ENCODE measurements at regions not wholly inside any gene's neighbourhood (a gene's known extent, or its start where the extent isn't known, plus 50 kb on each side); places are given as distances from the start of the nearest gene placed in this dataset.

DNA sequence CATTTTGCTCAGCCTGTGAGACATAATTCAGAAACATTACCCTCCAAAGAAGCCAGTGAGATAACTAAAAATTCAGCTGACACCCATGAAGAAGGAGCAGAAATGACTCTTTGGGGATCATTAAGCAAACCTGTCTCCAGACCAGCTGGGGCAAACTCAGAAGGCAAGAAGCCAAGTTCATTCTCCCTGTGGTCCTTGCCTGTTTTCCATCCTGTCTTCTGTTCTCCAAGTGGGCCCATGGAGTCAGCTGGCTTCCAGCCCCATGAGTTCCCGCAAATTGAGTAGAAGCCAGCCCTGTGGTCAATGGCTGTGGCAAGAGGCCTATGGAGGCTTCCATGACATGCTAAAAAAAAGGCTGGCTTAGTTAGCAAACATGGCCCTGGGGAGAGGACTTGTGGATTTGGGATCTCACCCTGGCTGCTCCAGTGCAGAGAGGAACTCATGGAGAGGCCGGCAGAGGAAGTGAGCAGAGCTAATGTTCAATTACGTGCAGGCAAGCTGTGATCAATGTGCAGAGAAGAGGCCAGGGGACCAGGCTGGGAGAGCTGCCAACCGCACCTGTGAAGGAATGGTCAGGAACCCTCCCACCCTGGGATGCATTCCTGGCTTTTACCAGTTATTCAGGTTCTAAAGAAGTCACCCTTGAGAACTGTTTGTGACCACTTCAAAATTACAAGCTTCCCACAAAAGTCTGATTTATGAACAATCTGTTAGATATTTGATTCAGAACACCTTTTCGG is 229.1 kb downstream of the TSHZ3 start:
- DNase-seq (ENCODE audit: low spot score), result no peak

DNA sequence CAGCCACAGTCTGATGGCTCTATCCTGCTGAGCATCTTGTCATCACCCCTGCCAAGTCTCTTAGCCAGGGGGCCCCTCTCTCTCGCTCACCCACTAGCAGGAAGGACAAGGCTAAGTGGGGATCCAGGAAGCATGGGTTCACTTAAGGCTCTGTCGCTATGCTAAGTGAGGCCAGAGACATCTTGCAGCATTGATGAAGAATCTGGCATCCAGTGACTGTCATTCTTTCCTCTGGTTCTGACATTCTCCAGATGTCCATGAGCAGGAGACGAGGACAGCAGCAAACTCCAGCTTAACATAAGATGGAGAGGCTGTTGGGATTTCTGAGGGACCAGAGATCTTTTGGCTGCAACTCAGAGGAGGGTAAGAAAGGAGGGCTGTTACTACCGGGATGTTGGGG is 230.2 kb downstream of the TSHZ3 start:
- peak; percentile 66 for DNase-seq (ENCODE audit: low spot score)

DNA sequence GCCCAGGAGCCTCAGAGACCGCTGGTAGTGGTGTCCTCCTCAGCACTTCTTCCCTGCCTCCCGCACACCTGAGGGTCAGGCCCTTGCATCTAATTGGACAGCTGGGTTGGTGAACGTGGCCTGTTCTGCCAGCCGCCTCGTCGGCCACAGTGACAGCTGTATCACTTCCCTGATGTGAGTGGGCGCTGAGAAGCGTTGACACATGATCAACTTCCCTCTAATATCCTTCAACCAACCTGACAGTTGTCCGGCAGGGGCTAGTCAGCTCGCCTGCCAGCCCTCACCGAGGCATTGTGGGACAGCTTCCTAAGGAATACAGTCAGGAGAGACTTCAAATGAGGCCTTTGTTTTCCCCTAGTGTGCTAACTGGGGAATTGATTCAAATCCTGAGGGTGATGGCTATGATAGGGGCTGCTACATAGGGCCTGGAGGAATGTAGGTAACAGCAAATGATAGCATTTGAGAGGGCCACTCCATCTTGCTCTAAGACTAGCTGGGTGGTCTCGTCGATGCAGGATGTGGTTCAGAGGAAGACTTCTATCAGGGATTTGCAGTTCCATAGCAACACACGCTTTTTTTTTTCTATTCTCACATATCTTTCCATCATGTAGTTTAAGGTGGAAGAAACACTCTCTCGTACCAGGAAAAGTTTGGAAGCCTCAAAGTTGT is 230.8 kb downstream of the TSHZ3 start:
- no peak for DNase-seq (ENCODE audit: low spot score)

DNA sequence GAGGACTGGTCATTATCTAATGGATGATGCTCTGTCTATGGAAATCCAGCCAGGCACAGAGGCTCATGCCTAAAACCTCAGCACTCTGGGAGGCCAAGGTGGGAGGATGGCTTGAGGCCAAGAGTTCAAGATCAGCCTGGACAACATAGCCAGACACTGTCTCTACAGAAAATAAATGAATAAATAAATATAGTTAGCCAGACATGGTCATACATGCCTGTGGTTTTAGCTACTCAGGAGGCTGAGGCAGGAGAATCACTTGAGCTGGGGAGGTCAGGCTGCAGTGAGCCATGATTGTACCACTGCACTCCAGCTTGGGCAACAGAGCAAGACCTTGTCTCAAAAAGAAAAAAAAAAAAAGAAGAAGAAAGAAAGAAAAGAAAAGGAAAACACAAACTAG is 234.7 kb downstream of the TSHZ3 start:
- no peak for DNase-seq (ENCODE audit: low spot score)

DNA sequence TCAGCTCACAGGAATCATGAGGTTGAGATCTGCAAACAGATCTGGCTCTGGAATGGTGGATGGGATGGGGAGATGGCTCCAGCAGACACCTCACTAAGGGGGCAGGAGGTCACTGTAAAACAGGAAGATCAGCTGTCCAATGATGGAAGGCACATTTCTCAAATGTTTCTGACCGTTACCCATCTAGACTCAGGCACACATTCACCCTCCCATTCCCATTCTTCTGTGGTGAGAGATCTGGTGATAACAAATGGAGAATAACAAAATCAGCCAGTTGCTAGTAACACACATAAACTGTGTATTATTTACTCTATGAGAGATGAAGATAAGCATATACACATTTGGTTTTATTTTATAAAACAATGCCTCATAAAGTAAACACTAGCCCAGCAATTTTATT is 235.9 kb downstream of the TSHZ3 start:
- DNase-seq (ENCODE audit: low spot score), result no peak

DNA sequence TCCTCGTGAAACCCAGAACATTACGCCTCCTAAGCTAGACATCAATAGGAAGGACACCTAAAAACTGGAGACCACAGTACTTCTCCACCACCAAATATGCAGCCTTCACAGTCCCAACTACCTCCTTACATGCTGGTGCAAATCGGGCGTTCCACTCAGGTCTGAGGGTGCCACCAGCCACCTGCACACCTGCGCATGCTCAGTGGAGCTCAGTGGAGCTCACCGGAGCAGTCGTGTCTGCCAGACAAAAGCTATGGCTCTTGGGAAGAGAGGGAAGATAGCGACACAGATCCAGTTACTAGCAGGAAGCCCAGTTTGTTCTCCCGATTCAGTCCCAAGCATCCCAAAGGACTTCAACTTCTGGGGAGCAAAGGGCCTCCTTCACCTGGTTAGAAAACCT is 237.1 kb downstream of the TSHZ3 start:
- no peak for DNase-seq (ENCODE audit: low spot score)

DNA sequence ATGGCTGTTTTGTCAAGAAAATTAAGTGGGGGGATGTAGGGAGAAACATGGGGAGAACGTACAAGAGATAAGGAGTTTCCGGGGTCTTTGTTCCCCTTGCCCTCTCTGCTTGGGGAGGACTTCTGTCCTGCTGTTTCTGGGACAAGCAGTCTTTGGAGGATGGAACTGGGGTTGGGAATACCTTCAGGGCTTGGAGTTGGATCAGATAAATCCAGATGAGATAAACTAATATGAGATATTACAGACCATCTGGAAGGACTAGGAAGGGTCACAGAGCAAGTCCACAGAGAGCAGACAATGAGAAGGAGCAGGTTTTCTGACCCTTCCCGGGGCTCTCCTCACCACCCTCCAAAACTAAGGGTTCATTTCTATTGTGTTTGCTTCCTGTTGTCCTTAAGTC is 237.5 kb downstream of the TSHZ3 start:
- no peak for DNase-seq (ENCODE audit: low spot score)

DNA sequence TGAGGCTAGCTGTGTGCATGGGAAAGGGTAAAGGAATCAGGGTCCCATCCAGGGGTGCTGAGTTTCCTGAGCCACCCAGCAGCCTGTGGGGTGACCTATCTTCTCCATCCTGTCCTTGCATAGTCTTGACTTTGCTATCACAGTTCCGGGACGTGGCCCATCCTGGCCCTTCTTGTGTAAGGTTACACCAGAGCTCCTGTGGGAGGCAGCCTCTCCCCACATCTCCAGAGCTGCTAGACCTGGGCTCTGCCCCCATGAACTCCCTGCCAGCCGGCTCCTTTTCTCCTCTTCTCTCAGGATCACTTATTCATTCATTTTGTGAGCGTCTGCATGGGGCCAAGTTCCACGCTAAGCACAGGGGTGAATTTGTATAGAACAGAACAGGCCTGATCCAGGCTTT is 238.9 kb downstream of the TSHZ3 start:
- peak; percentile 57 for DNase-seq (ENCODE audit: low spot score)

DNA sequence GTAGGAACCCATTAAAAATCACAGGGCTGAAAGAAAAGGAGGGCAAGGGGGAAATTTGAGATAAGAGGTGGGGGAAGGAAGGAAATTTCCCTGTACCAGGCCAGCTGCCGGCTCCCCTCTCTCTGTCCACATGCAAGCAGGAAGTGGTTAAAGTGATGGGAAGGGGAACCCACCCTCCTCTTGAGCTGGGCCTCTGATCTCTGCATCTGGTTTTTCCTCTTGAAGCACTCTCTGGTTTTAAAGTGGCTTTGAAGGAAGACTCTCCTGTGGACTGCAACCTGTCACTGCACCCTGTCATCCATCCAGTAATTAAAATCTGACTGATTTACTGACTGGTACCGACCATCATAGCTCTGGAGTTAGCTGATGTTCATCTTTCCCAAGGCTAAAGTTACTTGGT is 239.6 kb downstream of the TSHZ3 start:
- DNase-seq (ENCODE audit: low spot score), result peak; percentile 87

DNA sequence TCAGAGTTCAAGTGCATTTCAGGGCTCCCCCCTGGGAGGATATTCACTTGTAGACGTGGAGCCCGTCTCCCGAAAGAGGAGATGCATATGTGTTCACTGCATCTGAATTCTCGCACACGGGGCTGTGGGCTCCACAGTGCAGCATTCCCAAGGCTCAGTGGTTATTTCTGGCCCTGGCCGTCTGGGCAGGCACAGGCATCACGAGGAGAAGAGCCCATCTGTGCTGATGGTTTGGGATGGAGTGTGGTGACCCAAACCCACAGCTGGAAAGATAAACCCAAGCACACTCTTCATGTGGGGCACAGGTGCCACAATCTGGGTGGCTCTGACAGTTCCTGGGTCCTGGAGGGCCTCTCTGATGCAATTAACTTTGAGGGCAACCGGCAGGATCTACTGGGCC is 242.1 kb downstream of the TSHZ3 start:
- no peak for DNase-seq (ENCODE audit: low spot score)

DNA sequence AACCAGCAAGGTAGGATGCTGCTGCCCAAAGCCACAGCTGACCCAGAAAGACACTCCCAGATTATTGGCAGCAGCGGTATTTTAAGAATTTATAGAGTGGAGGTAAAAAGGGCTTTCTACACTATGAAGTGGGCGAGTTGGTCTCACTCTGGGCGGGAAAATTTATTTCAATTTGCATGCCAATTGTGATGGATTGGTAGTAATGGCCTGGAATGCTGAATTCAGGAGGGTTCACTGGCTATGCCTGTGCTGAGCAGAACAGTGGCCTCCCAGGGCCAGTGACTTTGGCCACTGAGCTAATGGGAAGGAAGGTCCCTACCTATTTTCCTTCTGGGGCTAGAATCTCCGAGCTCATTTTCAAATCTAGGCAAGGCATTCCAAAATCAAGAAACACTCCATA is 243.5 kb downstream of the TSHZ3 start:
- no peak for DNase-seq (ENCODE audit: low spot score)

DNA sequence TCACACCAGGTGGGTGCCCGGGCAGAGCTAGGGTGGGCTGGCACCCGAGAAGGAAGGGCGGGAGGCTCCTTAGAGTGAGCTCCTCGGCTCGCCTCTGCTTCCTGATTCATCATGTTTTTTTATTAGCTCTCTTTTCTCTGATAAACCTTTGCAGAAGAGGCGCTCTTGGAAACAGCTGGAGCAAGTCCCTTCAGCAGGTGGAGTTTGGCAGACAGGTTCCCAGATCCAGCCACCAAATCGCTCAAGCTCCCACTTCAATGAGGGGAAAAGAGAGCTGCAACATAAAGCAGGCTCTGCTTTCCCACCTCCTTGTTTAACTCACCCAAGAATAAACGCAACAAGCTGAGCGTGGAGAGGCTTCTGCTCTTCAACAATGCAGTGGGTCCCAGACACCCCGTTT is 244.8 kb downstream of the TSHZ3 start:
- DNase-seq (ENCODE audit: low spot score), result no peak

DNA sequence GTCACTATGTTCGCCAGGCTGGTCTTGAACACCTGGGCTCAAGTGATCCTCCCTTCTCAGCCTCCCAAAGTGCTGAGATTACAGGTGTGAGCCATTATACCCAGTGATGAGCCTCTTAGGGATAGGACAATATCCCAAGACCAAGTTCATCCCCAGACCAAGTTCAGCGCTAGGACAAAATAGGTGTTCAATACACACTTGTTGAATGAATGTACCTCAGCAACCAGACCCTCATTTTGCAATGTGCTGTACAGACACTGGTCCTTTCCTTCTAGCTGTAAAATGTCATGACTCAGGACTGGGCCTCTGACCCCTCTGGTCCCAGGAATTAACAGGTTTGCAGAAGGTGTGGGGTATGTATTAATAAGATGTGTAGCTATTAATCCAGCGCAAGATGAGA is 246.0 kb downstream of the TSHZ3 start:
- DNase-seq (ENCODE audit: low spot score), result no peak

DNA sequence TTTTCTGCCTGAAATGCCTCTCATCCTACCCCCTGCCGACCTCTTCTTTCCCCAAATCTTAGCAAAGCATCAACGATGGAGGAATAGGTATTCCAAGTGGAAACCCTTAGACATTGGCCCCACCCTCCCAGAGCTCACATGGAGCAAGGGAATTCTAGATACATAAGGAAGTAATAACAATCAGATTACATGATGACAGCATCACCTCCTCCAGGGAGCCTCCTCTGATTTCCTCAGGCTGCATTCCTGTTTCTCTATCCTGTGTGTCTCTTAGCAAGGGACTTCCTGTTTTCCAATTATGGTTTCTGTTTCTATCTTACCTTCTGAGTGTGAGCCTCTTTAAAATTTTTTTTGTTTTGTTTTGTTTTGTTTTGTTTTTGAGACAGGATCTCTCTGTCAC is 246.6 kb downstream of the TSHZ3 start:
- DNase-seq (ENCODE audit: low spot score), result no peak

DNA sequence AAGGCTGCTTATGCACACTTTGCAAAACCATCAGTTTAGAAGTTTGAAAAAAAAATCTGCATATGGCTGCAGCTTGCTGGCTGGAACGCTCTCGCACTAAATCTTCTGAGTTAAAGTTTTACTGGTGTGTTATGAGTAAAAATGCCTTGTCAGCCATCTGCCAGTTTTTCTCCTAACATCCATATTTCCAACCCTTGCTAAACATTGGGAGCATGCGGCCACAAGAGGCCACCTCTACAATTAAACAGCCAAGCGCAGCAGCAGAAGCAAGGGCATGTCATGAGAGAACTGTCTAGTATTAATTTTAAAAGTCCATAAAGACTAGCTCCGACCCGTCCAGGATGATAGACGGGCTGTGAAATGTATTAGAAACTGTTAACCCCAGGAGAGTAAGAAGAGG is 248.3 kb downstream of the TSHZ3 start:
- peak; percentile 78 for DNase-seq (ENCODE audit: low spot score)

DNA sequence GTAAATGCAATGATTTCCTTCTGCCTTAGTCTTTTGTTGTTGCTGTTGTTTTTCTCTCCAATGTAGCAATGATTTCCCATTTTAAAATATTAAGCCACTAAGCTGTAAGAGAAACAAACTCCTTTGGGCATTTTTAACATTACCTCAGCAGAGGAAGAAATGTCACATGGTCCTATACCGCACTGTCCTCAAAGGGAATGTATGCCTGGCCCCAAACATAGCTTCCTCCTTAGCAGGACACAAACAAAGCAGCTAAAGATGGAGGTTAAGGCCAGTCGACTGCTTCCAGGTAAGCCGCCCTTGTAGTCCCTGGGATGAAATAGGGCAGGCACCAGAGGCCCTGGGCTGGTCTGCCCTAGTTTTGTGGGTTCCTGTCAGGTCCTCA is 249.0 kb downstream of the TSHZ3 start:
- DNase-seq (ENCODE audit: low spot score), result no peak

DNA sequence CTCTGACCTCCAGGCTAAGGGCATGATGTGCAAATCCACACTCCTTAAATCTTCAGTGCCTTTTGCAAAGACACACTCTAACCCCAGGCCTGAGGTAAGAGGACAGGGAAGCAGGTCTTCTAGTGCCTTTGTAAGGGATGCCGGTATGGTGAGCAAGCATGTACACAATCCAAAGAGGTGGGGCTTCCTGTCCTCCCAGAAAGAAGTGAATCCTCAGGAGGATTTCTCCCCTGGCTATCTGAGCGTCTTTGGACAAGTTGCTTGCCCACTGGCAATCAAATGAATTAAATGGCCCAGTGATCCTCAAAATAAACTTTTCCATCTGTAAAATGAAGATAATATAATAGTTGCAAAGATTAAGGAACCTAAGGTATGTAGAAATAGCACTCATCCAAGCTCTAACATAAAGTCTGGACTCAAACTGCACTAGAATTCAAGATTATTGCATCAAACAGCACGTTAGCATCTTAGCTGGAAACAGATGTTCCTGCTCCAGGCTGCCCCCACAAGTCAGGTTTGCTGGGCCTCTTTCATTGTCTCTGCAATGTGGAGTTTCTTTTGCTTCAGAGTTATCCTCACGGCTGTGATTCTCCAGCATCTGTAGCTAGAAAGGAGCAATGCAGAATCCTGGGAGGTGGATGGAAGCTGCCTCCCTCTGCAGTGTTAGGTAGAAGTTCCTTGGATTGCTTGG is 249.6 kb downstream of the TSHZ3 start:
- DNase-seq (ENCODE audit: low spot score), result peak; percentile 56

DNA sequence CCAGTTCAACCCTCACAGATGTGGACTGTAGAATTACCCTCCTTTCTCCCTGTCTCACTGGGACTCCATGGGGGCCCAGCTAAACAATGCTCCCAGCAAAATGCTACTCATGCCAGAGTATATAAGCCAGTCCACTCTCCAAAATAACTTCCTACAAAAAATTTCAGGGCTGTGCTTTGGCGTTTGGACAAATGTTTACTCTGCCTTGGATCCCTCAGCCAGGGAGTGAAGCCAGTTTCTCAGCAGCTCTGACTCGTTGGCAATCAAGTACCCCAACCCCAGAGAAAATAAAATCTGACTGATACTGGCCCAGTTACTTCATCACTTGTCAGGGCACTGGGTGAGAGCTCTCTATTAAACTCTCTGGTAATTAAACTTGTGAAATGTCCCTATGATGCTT is 250.4 kb downstream of the TSHZ3 start:
- DNase-seq (ENCODE audit: low spot score), result no peak

DNA sequence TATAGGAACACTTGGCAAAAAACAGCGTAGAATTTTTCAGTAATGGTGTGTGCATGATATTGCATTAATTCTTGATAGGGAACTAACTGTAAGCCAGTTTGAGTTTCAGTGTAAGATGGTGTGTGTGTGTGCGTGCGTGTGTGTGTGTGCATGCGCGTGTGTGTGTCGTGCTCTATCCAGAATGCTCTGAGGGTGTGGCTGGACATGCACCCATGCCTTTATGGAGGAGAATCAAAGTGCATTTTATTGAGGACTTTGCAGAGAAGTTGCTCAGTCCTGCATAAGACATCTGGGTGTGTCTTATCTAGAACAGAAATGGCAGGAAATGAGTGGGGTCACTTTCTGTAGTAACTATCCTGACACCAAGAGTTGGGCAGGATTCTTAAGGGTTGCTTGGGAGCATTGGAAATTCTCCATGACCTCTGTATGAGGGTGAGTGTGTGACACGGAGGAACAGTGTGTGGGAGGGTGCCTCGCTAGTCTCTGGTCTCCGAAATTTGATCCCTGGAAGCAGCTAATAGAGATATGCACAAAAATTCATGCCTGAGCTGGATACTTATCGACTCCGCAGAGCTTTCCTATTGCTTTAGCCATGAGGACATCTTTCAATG is 252.2 kb downstream of the TSHZ3 start:
- DNase-seq (ENCODE audit: low spot score), result peak; percentile 57

DNA sequence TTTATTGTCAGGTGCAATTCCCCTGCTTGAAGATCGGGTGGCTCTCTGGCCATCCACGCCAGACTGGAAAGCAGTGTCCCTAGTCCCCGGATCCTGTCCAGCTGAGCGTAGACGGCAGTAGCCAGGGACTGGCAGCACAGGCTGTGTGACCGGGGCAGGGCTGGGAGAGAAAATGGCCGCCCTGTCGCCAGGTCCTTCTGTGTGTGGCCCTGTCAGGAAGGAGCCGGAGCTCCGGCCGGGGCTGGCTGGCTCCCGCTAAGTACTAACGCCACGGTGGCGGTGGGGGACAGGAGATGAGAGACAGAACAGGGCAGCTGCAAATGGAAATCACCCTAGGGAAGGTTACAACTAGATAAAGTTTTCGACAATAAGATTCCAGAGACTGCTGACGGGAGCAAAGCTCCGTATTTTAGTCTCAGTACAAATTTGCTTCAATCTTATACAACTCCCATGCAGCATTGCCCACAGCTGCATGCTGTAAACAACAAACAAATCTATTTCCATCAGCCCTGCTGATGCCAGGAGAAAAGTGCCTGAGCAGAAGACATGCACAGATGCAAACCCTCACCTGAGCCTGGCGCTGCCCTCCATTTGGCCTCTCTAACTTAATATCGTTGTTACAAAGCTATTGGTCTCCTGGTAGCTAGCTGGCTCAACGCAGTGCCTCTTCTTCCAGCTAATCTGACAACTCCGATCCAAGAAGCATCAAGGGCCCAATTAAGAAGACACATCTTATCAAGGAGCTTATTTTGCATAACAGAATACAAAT is 253.0 kb downstream of the TSHZ3 start:
- DNase-seq (ENCODE audit: low spot score), result no peak

DNA sequence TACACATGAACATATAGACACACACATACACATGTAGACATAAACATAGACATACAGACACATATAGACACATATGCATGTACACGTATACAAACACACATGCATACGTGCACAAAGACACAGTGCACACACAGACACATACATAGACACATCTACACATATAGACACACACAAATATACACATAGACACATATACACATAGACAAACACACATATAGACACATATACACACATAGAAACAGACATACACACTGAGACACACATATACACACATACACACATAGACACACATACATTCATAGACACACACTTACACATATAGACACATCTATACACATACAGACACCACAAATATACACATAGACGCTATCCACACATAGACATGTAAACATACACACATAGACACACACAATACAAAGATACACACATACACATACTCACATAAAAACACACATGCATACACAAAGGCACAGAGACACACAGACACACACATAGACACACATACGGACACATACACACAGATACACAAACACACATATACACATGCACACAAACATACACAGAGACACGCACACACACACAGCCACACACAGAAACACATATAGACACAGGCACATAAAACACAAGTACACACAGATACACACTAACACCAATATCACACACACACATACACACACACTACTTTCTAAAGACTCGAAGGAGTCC is 254.0 kb downstream of the TSHZ3 start:
- DNase-seq (ENCODE audit: low spot score), result no peak
